ENCODE measurements at regions not wholly inside any gene's neighbourhood (a gene's known extent, or its start where the extent isn't known, plus 50 kb on each side); places are given as distances from the start of the nearest gene placed in this dataset.

GRCh38 chr11:112361396-112361795, 100.7 kb upstream of the PLET1 start:
- DNase-seq: no peak

- no peak for DNase-seq
These were observed 102.9 kb upstream of the PLET1 start for GRCh38 chr11:112363527-112363926.

- DNase-seq: no peak
These were observed 104.4 kb upstream of the PLET1 start for GRCh38 chr11:112364962-112365481.

- no peak for DNase-seq
These were observed 105.4 kb upstream of the PLET1 start for GRCh38 chr11:112366012-112366411.

- DNase-seq: no peak
These were observed 106.1 kb upstream of the PLET1 start for GRCh38 chr11:112366777-112367176.

- DNase-seq: no peak
These were observed 106.8 kb upstream of the PLET1 start for GRCh38 chr11:112367461-112367860.

GRCh38 chr11:112367895-112368294, 107.2 kb upstream of the PLET1 start:
- no peak for DNase-seq

GRCh38 chr11:112368381-112368780, 107.7 kb upstream of the PLET1 start:
- DNase-seq: no peak

- DNase-seq: no peak
These were observed 108.7 kb upstream of the PLET1 start for GRCh38 chr11:112369374-112369773.

- no peak for DNase-seq
These were observed 109.3 kb upstream of the PLET1 start for GRCh38 chr11:112369916-112370315.

GRCh38 chr11:112374486-112375140, 114.0 kb upstream of the PLET1 start:
- DNase-seq: no peak

- no peak for DNase-seq
These were observed 117.3 kb upstream of the PLET1 start for GRCh38 chr11:112377946-112378345.

GRCh38 chr11:112380464-112380863, 119.8 kb upstream of the PLET1 start:
- DNase-seq: no peak

GRCh38 chr11:112381578-112381977, 120.9 kb upstream of the PLET1 start:
- no peak for DNase-seq

- no peak for DNase-seq
These were observed 121.9 kb upstream of the PLET1 start for GRCh38 chr11:112382561-112382960.

GRCh38 chr11:112388496-112388895, 127.8 kb upstream of the PLET1 start:
- no peak for DNase-seq

GRCh38 chr11:112391086-112391485, 130.4 kb upstream of the PLET1 start:
- DNase-seq: no peak

- DNase-seq: no peak
These were observed 132.2 kb upstream of the PLET1 start for GRCh38 chr11:112392904-112393303.

- no peak for DNase-seq
These were observed 133.6 kb upstream of the PLET1 start for GRCh38 chr11:112394304-112394703.

GRCh38 chr11:112396076-112396475, 135.4 kb upstream of the PLET1 start:
- no peak for DNase-seq

- DNase-seq: no peak
These were observed 138.3 kb upstream of the PLET1 start for GRCh38 chr11:112398798-112399478.

GRCh38 chr11:112400476-112401014, 139.9 kb upstream of the PLET1 start:
- no peak for DNase-seq

GRCh38 chr11:112401036-112401769, 140.5 kb upstream of the PLET1 start:
- DNase-seq: no peak

- no peak for DNase-seq
These were observed 142.8 kb upstream of the PLET1 start for GRCh38 chr11:112403432-112403831.

Measured in NCI-H2171 treated with DMSO at 0.1 percent for 48 hours (cell line).